ENCODE measurements at regions not wholly inside any gene's neighbourhood (a gene's known extent, or its start where the extent isn't known, plus 50 kb on each side); places are given as distances from the start of the nearest gene placed in this dataset.

DNA sequence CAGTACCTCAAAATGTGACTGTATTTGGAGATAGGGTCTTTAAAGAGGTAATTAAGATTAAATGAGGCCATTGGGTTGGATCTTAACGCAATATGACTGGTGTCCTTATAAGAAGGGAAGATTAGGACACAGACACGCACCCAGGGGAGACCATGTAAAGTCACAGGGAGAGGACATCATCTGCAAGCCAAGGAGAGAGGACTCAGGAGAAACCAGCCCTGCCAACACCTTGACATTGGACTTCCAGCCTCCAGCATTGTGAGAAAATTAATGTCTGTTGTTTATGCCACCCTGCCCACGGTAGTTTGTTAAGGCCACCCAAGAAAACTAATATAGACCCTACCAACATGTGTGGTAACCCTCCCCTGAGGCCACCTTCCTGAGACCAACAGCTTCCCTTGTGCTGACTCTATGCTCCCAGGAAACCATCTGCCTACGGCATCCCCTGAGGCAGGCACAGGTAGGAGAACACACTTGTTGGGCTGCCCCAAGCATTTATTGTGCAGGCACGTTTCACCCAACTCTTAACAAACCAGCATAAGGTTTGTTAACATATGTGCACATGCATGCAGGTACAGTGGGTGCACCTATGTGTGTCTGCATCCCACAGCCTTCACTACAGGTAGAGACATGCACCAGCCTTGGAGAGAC lies 161.5 kb upstream of the AGAP1 start:
- Mint-ChIP-seq H3K36me3 (ENCODE audit: low read depth, unreplicated experiment) (no peaks in the 10 kb centered on the region), H3K4me1 (ENCODE audit: unreplicated experiment) (no peaks in the 10 kb centered on the region), H3K4me3 (ENCODE audit: unreplicated experiment) (no peak overlapping the region), H3K27me3 (ENCODE audit: unreplicated experiment) (peaks cover 4% of the 10 kb centered on the region), H3K27ac (ENCODE audit: unreplicated experiment) (no peak overlapping the region), H3K9me3 (ENCODE audit: unreplicated experiment) (peaks cover 3% of the 10 kb centered on the region)
- TF ChIP-seq, protein P1, sequence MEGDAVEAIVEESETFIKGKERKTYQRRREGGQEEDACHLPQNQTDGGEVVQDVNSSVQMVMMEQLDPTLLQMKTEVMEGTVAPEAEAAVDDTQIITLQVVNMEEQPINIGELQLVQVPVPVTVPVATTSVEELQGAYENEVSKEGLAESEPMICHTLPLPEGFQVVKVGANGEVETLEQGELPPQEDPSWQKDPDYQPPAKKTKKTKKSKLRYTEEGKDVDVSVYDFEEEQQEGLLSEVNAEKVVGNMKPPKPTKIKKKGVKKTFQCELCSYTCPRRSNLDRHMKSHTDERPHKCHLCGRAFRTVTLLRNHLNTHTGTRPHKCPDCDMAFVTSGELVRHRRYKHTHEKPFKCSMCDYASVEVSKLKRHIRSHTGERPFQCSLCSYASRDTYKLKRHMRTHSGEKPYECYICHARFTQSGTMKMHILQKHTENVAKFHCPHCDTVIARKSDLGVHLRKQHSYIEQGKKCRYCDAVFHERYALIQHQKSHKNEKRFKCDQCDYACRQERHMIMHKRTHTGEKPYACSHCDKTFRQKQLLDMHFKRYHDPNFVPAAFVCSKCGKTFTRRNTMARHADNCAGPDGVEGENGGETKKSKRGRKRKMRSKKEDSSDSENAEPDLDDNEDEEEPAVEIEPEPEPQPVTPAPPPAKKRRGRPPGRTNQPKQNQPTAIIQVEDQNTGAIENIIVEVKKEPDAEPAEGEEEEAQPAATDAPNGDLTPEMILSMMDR (IDR thresholded peaks at IDR 0.05; ENCODE audit: unreplicated experiment), result no peak
- DNase-seq (ENCODE audit: low spot score), result no peak

- Mint-ChIP-seq H3K27ac (ENCODE audit: unreplicated experiment) (no peak overlapping the region), H3K4me3 (ENCODE audit: unreplicated experiment) (no peak overlapping the region), H3K9me3 (ENCODE audit: unreplicated experiment) (peaks cover 4% of the 10 kb centered on the region), H3K36me3 (ENCODE audit: low read depth, unreplicated experiment) (no peaks in the 10 kb centered on the region), H3K4me1 (ENCODE audit: unreplicated experiment) (no peaks in the 10 kb centered on the region), H3K27me3 (ENCODE audit: unreplicated experiment) (peaks cover 4% of the 10 kb centered on the region)
- TF ChIP-seq, protein P1 (IDR thresholded peaks at IDR 0.05; ENCODE audit: unreplicated experiment), result no peak
- no peak for DNase-seq (ENCODE audit: low spot score)
Measured at GRCh38 chr2:235333076-235333475, 160.8 kb upstream of the AGAP1 start.

GRCh38 chr2:235334179-235334578 lies 159.7 kb upstream of the AGAP1 start:
- TF ChIP-seq, protein P1 (IDR thresholded peaks at IDR 0.05; ENCODE audit: unreplicated experiment), result no peak
- H3K36me3 Mint-ChIP-seq (ENCODE audit: low read depth, unreplicated experiment), result no peaks in the 10 kb centered on the region
- no peak for DNase-seq (ENCODE audit: low spot score)

DNA sequence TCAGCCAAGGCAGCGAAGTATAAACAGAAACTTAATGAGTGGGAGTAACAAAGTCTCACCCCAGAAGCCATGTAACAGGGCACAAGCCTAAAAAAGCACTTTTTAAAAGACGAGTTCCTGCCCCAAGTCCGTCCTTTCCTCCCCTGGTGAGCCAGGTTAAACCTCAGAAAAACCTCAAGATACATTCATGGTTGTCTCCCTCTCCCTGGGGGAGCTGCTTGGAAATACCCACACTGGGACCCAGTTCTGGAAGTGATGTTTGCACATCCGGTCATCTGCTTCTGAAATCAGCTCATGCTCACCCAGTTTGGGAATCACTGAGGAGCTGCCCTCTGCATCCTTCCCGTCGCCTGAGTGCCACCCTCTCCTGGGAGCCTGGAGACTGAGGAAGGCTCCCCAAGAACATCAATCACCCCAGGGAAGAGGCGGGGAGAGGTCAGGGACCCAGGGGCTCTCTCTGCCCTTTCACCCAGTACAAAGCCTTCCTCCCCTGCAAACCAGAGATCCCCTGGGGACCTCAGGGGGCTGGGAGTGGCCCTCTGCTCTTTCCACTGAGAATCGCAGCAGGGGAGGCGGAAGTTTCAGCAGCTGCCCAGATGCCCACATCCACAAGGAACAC lies 150.6 kb upstream of the AGAP1 start:
- no peaks in the 10 kb centered on the region for H3K4me1 Mint-ChIP-seq (ENCODE audit: unreplicated experiment)
- peaks cover 2% of the 10 kb centered on the region for H3K27me3 Mint-ChIP-seq (ENCODE audit: unreplicated experiment)
- H3K9me3 Mint-ChIP-seq (ENCODE audit: unreplicated experiment), result peaks cover 4% of the 10 kb centered on the region
- H3K36me3 Mint-ChIP-seq (ENCODE audit: low read depth, unreplicated experiment), result no peaks in the 10 kb centered on the region
- no peak overlapping the region for H3K27ac Mint-ChIP-seq (ENCODE audit: unreplicated experiment)
- no peak overlapping the region for H3K4me3 Mint-ChIP-seq (ENCODE audit: unreplicated experiment)
- TF ChIP-seq, protein P1 (IDR thresholded peaks at IDR 0.05; ENCODE audit: unreplicated experiment), result no peak
- DNase-seq (ENCODE audit: low spot score), result no peak

More at GRCh38 chr2:235334179-235334578, 159.7 kb upstream of the AGAP1 start:
- Mint-ChIP-seq H3K4me3 (ENCODE audit: unreplicated experiment) (no peak overlapping the region), H3K4me1 (ENCODE audit: unreplicated experiment) (no peaks in the 10 kb centered on the region), H3K27ac (ENCODE audit: unreplicated experiment) (no peak overlapping the region), H3K9me3 (ENCODE audit: unreplicated experiment) (peaks cover 4% of the 10 kb centered on the region), H3K27me3 (ENCODE audit: unreplicated experiment) (peaks cover 4% of the 10 kb centered on the region)

DNA sequence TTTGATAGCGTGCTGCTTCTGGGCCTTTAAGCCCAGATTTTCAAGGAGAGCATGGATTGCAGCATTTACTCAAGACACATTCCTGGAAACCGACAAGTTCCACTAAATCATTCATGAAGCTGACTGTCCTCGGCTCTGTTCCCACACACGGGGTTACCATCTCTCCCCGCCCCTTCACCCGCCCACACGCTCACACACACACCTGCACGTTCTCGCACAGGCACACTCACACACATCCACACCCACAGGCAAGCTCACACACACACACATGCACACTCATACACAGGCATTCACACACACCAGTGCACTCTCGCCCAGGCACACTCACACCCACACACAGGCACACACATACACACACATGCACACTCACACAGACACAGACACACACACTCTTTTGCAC lies 150.0 kb upstream of the AGAP1 start:
- no peak for DNase-seq (ENCODE audit: low spot score)
- H3K4me3 Mint-ChIP-seq (ENCODE audit: unreplicated experiment), result no peak overlapping the region
- TF ChIP-seq, protein P1 (IDR thresholded peaks at IDR 0.05; ENCODE audit: unreplicated experiment), result no peak

More for the DNA sequence above, 150.0 kb upstream of the AGAP1 start:
- Mint-ChIP-seq H3K36me3 (ENCODE audit: low read depth, unreplicated experiment) (no peaks in the 10 kb centered on the region), H3K4me1 (ENCODE audit: unreplicated experiment) (no peaks in the 10 kb centered on the region), H3K27ac (ENCODE audit: unreplicated experiment) (no peak overlapping the region), H3K27me3 (ENCODE audit: unreplicated experiment) (peaks cover 2% of the 10 kb centered on the region), H3K9me3 (ENCODE audit: unreplicated experiment) (peaks cover 4% of the 10 kb centered on the region)

All from endothelial cell (in vitro differentiated cells).